Brain pericyte (primary cell): ENCODE measurements at regions not wholly inside any gene's neighbourhood (a gene's known extent, or its start where the extent isn't known, plus 50 kb on each side); places are given as distances from the start of the nearest gene placed in this dataset.
"Not testable (repeated sequence)": the region's sequence is repeated elsewhere in the genome, so short reads cannot be mapped to it uniquely, and the experiment has no call there.

Experiments
- DNase-seq: peaks from one replicate; pipeline ENCODE4 v3.0.0-alpha.2; 2012; ENCODE audit warnings: low read depth, low spot score

- DNase-seq, result no peak
Observed at GRCh38 chr22:47921906-47922305, 1159.5 kb downstream of the TBC1D22A start.

DNA sequence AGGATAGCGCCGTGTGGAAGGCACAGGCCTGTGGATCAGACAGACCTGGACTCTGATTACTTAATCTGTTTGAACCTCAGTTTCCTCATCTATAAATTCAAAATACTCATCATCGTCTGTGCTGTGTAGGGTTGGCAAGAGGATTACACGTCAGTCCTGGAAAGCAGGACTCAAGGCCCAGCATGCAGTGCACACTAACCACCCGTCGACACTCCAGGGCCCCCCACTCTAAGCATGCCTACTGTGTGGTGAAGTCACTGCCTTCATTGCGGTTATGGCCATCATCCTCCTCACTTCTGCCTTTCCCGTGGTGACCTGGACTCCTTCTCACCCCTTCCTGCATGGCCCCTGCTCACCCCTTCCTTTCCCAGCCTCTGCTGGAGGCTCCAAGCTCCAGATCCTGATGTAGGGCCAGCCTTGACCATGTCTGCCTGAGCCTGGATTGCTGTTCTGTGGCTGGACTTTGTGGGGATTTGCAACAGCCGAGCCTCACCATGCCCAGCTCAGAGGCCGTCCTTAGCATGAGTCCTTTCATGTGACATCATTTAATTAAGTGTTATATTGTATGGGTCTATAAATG lies 1158.0 kb downstream of the TBC1D22A start:
- DNase-seq, result no peak

GRCh38 chr22:47919893-47920292 lies 1157.4 kb downstream of the TBC1D22A start:
- DNase-seq, result no peak

DNA sequence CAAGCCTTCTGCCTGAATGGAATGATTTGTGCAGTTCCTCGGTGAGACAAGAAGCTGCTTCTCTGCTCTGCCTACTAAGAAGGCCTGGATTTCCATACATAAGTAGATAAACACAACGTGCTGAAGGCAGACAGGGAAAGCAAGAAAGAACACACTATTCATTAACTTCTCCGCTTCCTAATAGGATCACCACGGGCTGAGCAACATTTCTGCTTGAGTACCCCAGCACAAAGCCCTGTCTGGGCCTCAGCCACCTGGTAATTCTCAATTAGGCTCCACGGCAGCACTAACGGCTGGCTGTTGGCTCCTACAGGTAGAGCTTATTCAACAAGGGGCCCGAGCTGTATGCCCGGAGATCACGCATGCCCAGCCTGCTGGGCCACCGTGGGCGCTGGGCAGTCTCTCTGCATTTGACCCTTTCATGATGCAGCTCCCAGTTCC lies 1156.6 kb downstream of the TBC1D22A start:
- no peak for DNase-seq

DNA sequence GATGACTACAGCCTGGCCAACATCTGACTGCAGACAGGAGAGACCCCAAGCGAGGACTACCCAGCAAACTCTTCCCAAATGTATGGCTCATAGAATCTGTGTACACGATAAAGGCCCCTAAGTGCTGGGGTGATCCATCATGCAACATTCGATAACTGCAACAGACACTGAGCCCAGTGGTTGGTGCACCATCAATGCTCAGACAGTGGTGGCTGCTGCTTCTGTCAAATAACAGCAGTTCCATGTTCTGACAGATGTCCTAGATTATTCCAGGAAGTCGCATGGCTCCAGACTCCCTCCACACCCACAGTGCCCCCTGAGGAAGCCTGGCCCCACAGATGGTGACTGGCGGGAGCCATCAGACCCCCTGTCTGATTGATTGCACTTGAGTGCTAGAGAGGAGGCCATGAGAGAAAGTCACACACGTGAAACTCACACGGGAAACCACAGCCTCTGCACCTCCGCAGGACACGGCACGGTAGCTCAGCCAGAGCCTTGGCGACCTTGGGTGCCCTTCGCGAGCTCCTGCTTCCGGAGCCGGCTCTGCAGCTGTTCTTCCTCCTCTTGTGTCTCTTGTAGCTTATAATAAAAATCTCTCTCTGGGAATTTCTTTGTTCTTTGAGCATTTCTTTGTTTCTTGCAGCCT lies 1155.9 kb downstream of the TBC1D22A start:
- DNase-seq, result no peak

GRCh38 chr22:47914481-47915097 lies 1152.1 kb downstream of the TBC1D22A start:
- DNase-seq, result no peak

- no peak for DNase-seq
Observed at GRCh38 chr22:47902646-47903180, 1140.3 kb downstream of the TBC1D22A start.

DNA sequence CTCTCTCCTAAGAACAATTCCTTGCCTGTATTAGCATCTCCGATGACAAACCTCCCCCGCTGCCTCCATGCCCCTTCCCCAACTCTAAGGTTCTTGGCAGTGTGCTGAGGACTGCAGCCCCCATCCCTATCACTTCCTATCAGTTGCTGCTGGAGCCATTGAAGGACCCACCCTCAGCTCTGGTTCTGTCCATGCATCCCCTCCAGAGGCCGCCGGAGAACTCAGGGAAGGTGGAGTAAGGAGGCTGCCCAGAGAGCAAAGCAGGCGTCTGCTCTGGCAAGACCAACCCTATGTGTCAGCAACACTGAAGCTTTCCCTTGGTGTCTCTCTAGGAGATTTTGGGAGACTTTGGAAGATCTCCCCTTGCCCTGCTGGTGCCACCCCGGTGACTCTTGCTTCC lies 1139.5 kb downstream of the TBC1D22A start:
- DNase-seq, result no peak

DNA sequence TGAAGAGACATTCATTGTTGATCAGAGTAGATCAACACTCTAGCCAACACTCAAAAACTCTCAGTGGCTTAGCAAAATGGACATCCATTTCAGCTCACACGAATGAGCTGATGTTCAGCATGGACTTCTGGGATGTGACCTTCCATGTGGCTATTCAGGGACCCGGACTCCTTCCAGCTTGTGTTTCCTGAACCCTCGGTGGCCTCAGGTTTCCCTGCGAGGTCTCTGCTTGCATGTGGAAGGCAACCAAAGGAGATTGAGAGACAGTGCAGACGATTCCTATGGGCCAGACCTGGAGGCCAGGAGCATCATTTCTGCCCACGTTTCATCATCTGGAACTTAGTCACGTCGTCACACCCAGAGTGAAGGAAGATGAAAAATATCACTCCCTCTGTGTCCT lies 1137.4 kb downstream of the TBC1D22A start:
- DNase-seq, result no peak

DNA sequence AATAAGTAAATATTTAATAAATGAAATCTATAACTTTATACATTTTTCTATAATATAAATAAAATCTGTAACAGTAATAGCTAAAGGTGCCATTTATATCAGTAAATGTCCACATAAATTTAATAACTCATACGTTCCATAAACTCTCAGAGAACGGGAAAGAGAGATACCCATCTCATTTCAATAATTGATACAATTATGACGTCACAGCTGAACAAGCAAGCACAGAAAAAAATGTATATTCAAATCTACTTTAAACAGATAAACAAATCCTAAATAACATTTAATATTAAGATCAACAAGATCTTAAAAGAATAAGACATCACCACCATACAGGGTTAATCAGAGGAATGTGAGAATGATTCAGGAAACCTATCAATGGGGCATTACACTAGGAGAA lies 1136.5 kb downstream of the TBC1D22A start:
- DNase-seq, result no peak

- no peak for DNase-seq
Observed at GRCh38 chr22:47891609-47892008, 1129.2 kb downstream of the TBC1D22A start.

DNA sequence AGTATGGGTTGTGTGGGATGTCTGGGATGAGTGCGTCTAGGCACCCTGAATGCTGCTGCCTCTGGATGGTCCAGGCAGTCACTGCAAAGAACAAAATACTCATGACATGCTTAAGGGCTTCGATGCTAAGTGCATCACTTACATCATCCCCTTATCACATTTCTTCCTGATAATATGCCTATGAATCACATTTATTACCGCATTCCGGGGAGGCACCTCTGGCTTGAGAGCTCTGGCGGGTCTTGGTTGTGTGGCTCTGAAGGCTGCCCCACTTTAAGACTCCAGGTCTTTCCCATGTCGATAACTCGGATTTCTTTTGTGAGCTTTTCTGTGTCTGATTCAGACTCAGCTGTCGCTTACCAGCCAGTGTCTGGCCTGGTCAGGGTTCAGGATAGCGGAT lies 1126.4 kb downstream of the TBC1D22A start:
- no peak for DNase-seq

GRCh38 chr22:47884775-47885174 lies 1122.3 kb downstream of the TBC1D22A start:
- DNase-seq, result no peak

DNA sequence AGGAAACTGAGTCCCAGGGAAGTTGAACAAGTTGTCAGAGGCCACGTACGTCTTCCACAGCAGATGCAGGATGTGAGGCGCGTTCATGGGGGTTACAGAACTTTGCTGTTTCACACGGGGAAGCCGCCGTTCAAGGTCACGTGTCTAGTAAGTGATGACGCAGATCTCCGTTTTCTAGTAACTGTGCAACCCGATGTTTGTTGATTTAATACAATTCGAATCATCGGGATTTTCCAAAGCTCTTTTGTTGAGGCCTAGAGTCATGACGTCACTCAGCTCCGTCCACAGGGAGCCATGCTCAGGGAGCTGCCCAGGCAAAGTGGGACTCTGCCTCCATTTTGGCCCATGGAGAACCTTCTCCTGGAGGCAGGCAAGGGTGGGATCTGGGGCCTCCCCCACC lies 1121.8 kb downstream of the TBC1D22A start:
- DNase-seq, result no peak

DNA sequence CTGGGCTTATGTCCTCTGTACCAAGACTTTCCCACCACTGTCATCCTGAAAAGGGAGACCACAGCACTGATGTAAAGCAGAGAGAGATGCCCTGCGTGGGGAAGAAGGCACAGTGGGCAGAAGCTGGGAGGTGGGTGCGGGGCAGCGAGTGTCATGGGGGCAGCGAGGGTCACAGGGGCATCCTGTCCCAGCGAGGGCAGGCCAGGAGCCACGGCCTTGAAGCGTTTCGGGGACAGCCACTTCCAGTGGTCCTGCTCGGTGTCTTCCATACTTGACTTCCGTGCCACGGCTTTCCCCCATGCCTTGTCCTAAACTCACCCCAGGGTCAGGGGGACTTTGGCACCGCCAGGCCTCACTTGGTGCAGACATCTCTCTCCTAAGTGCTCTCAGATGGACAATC lies 1121.3 kb downstream of the TBC1D22A start:
- DNase-seq, result no peak

- no peak for DNase-seq
Observed at GRCh38 chr22:47879346-47879745, 1116.9 kb downstream of the TBC1D22A start.

DNA sequence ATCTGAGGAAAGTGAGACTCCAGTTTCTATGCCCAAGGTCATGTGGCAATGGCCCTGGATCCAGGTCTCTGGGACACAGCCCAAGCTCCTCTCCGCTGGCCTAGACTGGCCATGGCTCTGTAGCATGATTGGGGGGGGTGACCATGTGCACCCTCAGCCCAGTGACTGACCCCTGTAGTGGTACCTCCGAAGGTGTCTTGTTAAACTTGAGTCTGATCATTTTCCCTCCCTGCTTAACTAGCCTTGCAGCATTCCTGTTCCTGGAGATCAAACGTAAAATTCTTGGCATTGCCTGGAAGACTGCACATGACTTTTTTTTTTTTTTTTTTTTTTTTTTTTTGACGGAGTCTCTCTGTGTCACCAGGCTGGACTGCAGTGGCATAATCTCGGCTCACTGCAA lies 1116.0 kb downstream of the TBC1D22A start:
- DNase-seq, result no peak

DNA sequence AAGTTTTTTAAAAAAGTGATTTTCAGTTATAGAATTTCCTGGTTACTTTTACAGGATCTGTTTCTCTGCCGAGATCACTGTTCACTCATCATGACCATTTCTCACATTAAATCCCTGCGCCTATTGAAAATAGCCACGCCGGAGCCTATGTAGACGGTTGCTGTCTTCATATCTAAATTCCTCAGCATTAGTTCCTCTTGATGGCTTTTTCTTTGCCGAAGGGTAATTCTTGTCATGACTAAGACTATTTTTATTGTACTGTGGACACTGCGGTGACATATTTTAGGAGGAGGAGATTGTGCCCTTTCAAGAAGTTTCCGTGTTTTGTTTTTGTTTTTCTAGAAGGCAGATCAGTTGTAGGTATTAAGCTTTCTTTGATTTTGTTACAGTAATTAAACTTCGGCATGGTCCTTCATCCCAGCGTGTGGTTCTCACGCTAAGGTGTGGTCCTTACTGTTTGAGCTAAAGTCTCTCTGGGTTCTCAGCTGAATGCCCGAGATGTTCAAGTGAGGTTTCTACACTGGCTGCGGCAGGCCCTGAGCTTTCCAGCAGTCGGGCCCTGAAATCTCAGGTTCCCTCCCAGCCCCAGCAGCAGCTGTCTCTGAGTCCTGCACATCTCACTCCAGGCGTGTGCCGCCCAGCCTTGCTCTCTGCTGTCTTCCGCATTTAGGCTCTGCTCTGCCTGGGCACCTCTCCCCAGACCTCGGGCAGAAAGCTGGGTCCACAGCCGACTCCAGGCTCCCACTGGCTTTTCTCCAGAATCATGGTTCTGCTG lies 1110.5 kb downstream of the TBC1D22A start:
- no peak for DNase-seq

- DNase-seq, result no peak
Observed at GRCh38 chr22:47865626-47866025, 1103.2 kb downstream of the TBC1D22A start.

GRCh38 chr22:47862394-47862793 lies 1099.9 kb downstream of the TBC1D22A start:
- no peak for DNase-seq

DNA sequence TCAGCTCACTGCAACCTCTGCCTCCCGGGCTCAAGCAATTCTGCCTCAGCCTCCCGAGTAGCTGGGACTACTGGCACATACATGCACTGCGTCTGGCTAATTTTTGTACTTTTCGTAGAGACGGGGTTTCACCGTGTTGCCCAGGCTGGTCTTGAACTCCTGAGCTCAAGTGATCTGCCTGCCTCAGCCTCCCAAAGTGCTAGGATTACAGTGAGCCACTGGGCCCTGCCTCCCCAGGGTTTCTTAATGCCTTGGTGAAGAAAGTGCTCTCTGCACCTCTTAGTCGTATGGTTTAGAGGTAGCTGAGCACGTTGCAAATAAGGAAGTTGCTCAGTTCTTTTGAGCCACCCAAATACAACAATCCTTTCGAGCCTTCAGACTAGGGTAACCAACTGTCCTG lies 1098.5 kb downstream of the TBC1D22A start:
- not testable (repeated sequence) for DNase-seq

- DNase-seq, result no peak
Observed at GRCh38 chr22:47859881-47860525, 1097.6 kb downstream of the TBC1D22A start.
